WTC11 (cell line): ENCODE measurements at regions not wholly inside any gene's neighbourhood (a gene's known extent, or its start where the extent isn't known, plus 50 kb on each side); places are given as distances from the start of the nearest gene placed in this dataset.

Source experiments
- ATAC-seq: fragments of 200-7000 bp; cut with Tn5 transposase; 2 replicates; pipeline ENCODE4 v1.10.0; 2021; ENCODE audit warnings: mild to moderate bottlenecking, moderate library complexity
- CTCF ChIA-PET: fragments of 300-600 bp; sonication (Branson Sonifier 250); formaldehyde crosslinking; loops from one replicate; lab custom pipeline; 2021; ENCODE audit warnings: antibody characterized with exemption; lab: Charles Lee
- POLR2A ChIA-PET: fragments of 350-600 bp; sonication (Branson Sonifier 250); formaldehyde crosslinking; loops from one replicate; lab custom pipeline; 2021; ENCODE audit warnings: antibody characterized with exemption; lab: Charles Lee
- DNase-seq: peaks from one replicate; pipeline ENCODE4 v3.0.0; 2021; ENCODE audit warnings: low spot score
- H3K27ac Mint-ChIP-seq: 2 replicates; pipeline ENCODE4 v1.8.0; 2021; ENCODE audit warnings: mixed read lengths
- H3K27me3 Mint-ChIP-seq: 2 replicates; pipeline ENCODE4 v1.8.0; 2021; ENCODE audit warnings: low read depth, mild to moderate bottlenecking, moderate library complexity, mixed read lengths
- H3K36me3 Mint-ChIP-seq: 2 replicates; pipeline ENCODE4 v1.8.0; 2021; ENCODE audit warnings: mixed read lengths
- H3K4me1 Mint-ChIP-seq: 2 replicates; pipeline ENCODE4 v1.8.0; 2022; ENCODE audit warnings: mixed read lengths
- H3K4me3 Mint-ChIP-seq: 2 replicates; pipeline ENCODE4 v1.8.0; 2021; ENCODE audit warnings: mild to moderate bottlenecking, moderate library complexity, mixed read lengths
- H3K9me3 Mint-ChIP-seq: 2 replicates; pipeline ENCODE4 v1.8.0; 2021; ENCODE audit warnings: mixed read lengths
- AR ChIP-seq: fragments of 250-450 bp; sonication (Bioruptor Pico); IDR thresholded peaks from 2 replicates; pipeline ENCODE4 v1.9.0; 2021; ENCODE audit warnings: mild to moderate bottlenecking
- ATF2 ChIP-seq: sonication (generic); formaldehyde crosslinking; IDR thresholded peaks from 2 replicates; pipeline ENCODE4 v1.8.1; 2022; ENCODE audit warnings: low read depth, missing genetic modification reagents, borderline replicate concordance
- CTCF ChIP-seq: fragments of 200-600 bp; IDR thresholded peaks from 2 replicates; pipeline ENCODE4 v1.8.0; 2022; ENCODE audit warnings: antibody characterized with exemption
- E2F1 ChIP-seq: sonication (generic); formaldehyde crosslinking; IDR thresholded peaks from 2 replicates; pipeline ENCODE4 v1.8.0; 2022; ENCODE audit warnings: mild to moderate bottlenecking, missing genetic modification reagents
- ESRRA ChIP-seq: sonication (generic); formaldehyde crosslinking; IDR thresholded peaks from 2 replicates; pipeline ENCODE4 v1.8.1; 2022; ENCODE audit warnings: mild to moderate bottlenecking, missing genetic modification reagents, borderline replicate concordance
- GRHL2 ChIP-seq: fragments of 250-450 bp; sonication (Bioruptor Pico); IDR thresholded peaks from 2 replicates; pipeline ENCODE4 v1.8.0; 2022; ENCODE audit warnings: mild to moderate bottlenecking, moderate library complexity; ENCODE audit not compliant: insufficient replicate concordance, severe bottlenecking
- GTF2I ChIP-seq: fragments of 250-450 bp; sonication (Bioruptor Pico); conservative IDR thresholded peaks from 2 replicates; pipeline ENCODE4 v1.4.0; 2021; ENCODE audit warnings: mild to moderate bottlenecking
- HMGXB4 ChIP-seq: sonication (generic); formaldehyde crosslinking; IDR thresholded peaks from 2 replicates; pipeline ENCODE4 v1.8.1; 2023; ENCODE audit warnings: mild to moderate bottlenecking, moderate library complexity, missing genetic modification reagents
- IRF1 ChIP-seq: sonication (generic); formaldehyde crosslinking; IDR thresholded peaks from 2 replicates; pipeline ENCODE4 v1.8.0; 2023; ENCODE audit warnings: missing genetic modification reagents
- IRF2 ChIP-seq: sonication (generic); formaldehyde crosslinking; IDR thresholded peaks from 2 replicates; pipeline ENCODE4 v1.8.0; 2022; ENCODE audit warnings: low read depth, missing genetic modification reagents, borderline replicate concordance
- JAZF1 ChIP-seq: fragments of 250-450 bp; sonication (Bioruptor Pico); IDR thresholded peaks from 2 replicates; pipeline ENCODE4 v1.9.0; 2021; ENCODE audit warnings: moderate library complexity, mild to moderate bottlenecking, inconsistent platforms
- MLX ChIP-seq: sonication (generic); formaldehyde crosslinking; IDR thresholded peaks from 2 replicates; pipeline ENCODE4 v1.8.1; 2023; ENCODE audit warnings: mild to moderate bottlenecking, missing genetic modification reagents, moderate library complexity
- MYBL2 ChIP-seq: sonication (generic); formaldehyde crosslinking; IDR thresholded peaks from 2 replicates; pipeline ENCODE4 v1.8.1; 2023; ENCODE audit warnings: mild to moderate bottlenecking, moderate library complexity, missing genetic modification reagents
- NFYB ChIP-seq: sonication (generic); formaldehyde crosslinking; conservative IDR thresholded peaks from 2 replicates; pipeline ENCODE4 v1.8.0; 2022; ENCODE audit warnings: low read depth, missing genetic modification reagents
- OVOL2 ChIP-seq: fragments of 250-450 bp; sonication (Bioruptor Pico); IDR thresholded peaks from 2 replicates; pipeline ENCODE4 v1.9.0; 2021; ENCODE audit warnings: mild to moderate bottlenecking, borderline replicate concordance
- PRRX2 ChIP-seq: fragments of 250-450 bp; sonication (Bioruptor Pico); IDR thresholded peaks from 2 replicates; pipeline ENCODE4 v1.8.0; 2021; ENCODE audit warnings: mild to moderate bottlenecking
- TEAD4 ChIP-seq: sonication (generic); formaldehyde crosslinking; IDR thresholded peaks from 2 replicates; pipeline ENCODE4 v1.8.0; 2022; ENCODE audit warnings: mild to moderate bottlenecking, missing genetic modification reagents
- ZNF121 ChIP-seq: sonication (generic); formaldehyde crosslinking; IDR thresholded peaks from 2 replicates; pipeline ENCODE4 v1.8.0; 2023; ENCODE audit warnings: missing genetic modification reagents
- ZNF232 ChIP-seq: sonication (generic); formaldehyde crosslinking; IDR thresholded peaks from 2 replicates; pipeline ENCODE4 v1.8.0; 2022; ENCODE audit warnings: mild to moderate bottlenecking, missing genetic modification reagents
- ZNF416 ChIP-seq: fragments of 250-450 bp; sonication (Bioruptor Pico); IDR thresholded peaks from 2 replicates; pipeline ENCODE4 v1.9.0; 2021; ENCODE audit warnings: mild to moderate bottlenecking, inconsistent platforms
- ZNF423 ChIP-seq: fragments of 250-450 bp; sonication (Bioruptor Pico); IDR thresholded peaks from 2 replicates; pipeline ENCODE4 v2.1.2; 2022; ENCODE audit warnings: mild to moderate bottlenecking, moderate library complexity
- TF ChIP-seq, protein P1 (sequence below): fragments of 250-450 bp; sonication (Bioruptor Pico); IDR thresholded peaks from 2 replicates; pipeline ENCODE4 v1.9.0; 2021; ENCODE audit warnings: moderate library complexity, mild to moderate bottlenecking, inconsistent platforms, borderline replicate concordance
- TF ChIP-seq, protein P2 (sequence below): sonication (generic); formaldehyde crosslinking; IDR thresholded peaks from 2 replicates; pipeline ENCODE4 v1.8.1; 2023; ENCODE audit warnings: mild to moderate bottlenecking, missing genetic modification reagents

DNA sequence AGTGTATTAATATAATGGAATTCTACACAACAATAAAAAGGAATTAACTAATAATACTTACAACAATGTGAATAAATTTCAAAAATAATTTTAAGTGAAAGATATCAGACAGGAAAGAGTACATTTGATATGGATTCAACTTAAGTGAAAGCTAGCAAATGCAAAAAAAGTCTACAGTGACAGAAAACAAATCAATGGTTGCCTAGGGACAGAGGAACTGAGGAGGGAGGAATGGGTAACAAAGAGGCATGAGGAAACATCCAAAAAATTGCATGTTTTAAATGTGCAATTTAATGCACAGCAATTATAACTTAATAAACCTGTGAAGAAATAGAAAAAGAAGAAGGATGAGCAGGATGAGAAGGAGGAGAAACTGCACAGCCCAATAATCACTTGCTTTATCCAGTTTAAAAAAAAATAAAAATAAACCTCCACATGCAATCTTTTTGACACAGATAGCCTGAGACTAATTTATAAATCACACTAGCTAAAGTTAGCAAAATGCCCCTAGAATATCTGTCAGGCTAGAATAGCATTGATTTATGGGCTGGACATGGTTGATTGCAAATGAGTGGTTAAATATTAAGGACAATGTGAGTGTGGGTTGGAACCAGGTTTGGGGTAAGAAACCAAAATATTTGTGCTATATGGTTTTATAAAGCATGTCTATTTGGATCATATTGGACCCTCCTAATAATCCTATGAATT lies 1089.1 kb downstream of the TRHDE start:
- ATAC-seq, result no peak
- peaks cover 20% of the 10 kb centered on the region for H3K4me1 Mint-ChIP-seq
- H3K36me3 Mint-ChIP-seq, result no peaks in the 10 kb centered on the region
- no peak overlapping the region for H3K4me3 Mint-ChIP-seq
- no peak overlapping the region for H3K27ac Mint-ChIP-seq
- CTCF ChIA-PET, result no interaction called here
- H3K9me3 Mint-ChIP-seq, result peaks cover 7% of the 10 kb centered on the region
- no peak for TF ChIP-seq ZNF423
- TF ChIP-seq, protein P1, sequence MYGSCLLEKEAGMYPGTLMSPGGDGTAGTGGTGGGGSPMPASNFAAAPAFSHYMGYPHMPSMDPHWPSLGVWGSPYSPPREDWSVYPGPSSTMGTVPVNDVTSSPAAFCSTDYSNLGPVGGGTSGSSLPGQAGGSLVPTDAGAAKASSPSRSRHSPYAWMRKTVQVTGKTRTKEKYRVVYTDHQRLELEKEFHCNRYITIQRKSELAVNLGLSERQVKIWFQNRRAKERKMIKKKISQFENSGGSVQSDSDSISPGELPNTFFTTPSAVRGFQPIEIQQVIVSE (CRISPR knock-in tag), result no peak
- TF ChIP-seq IRF2 (CRISPR knock-in tag), result no peak
- TF ChIP-seq TEAD4 (CRISPR knock-in tag), result no peak
- TF ChIP-seq GTF2I (CRISPR knock-in tag), result no peak
- no peak for TF ChIP-seq ESRRA (CRISPR knock-in tag)
- no peak for TF ChIP-seq ZNF121 (CRISPR knock-in tag)
- TF ChIP-seq E2F1 (CRISPR knock-in tag), result no peak
- no peak for TF ChIP-seq OVOL2 (CRISPR knock-in tag)
- no peak for TF ChIP-seq AR (CRISPR knock-in tag)
- no peak for TF ChIP-seq ZNF416 (CRISPR knock-in tag)
- TF ChIP-seq ZNF232 (CRISPR knock-in tag), result no peak
- TF ChIP-seq MYBL2 (CRISPR knock-in tag), result no peak
- TF ChIP-seq NFYB (CRISPR knock-in tag), result no peak
- TF ChIP-seq GRHL2 (CRISPR knock-in tag), result no peak
- POLR2A ChIA-PET, result no interaction called here
- no peak for DNase-seq
- H3K27me3 Mint-ChIP-seq, result no peaks in the 10 kb centered on the region

DNA sequence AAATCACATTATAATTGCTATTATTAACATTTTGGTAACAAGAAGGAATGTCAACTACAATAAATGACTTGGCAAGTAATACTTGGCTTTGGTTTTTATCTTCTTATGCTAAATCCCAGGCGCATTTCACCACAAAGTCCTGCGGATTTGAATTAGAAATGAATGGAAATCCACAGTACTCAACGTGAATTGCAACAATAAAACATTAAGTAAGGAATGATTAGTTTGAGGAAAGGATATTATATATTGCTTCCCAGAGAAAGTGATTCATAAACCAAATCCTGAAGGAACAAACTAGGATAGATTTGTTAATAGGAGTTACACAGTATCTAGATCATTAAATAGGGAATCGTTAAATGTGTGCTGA lies 1089.7 kb downstream of the TRHDE start:
- ChIA-PET POLR2A (no interaction called here), CTCF (no interaction called here)
- peaks cover 20% of the 10 kb centered on the region for H3K4me1 Mint-ChIP-seq
- H3K27ac Mint-ChIP-seq, result peak overlapping the region; percentile 43
- H3K9me3 Mint-ChIP-seq, result peaks cover 7% of the 10 kb centered on the region
- DNase-seq, result no peak
- no peak for ATAC-seq
- H3K4me3 Mint-ChIP-seq, result no peak overlapping the region
- no peaks in the 10 kb centered on the region for H3K27me3 Mint-ChIP-seq
- no peaks in the 10 kb centered on the region for H3K36me3 Mint-ChIP-seq
- TF ChIP-seq ESRRA (CRISPR knock-in tag) (no peak), IRF1 (CRISPR knock-in tag) (no peak), CTCF (no peak), GTF2I (CRISPR knock-in tag) (no peak), JAZF1 (CRISPR knock-in tag) (no peak), MLX (no peak), PRRX2 (CRISPR knock-in tag) (no peak), HMGXB4 (CRISPR knock-in tag) (no peak), ATF2 (CRISPR knock-in tag) (no peak)
- TF ChIP-seq, protein P2, sequence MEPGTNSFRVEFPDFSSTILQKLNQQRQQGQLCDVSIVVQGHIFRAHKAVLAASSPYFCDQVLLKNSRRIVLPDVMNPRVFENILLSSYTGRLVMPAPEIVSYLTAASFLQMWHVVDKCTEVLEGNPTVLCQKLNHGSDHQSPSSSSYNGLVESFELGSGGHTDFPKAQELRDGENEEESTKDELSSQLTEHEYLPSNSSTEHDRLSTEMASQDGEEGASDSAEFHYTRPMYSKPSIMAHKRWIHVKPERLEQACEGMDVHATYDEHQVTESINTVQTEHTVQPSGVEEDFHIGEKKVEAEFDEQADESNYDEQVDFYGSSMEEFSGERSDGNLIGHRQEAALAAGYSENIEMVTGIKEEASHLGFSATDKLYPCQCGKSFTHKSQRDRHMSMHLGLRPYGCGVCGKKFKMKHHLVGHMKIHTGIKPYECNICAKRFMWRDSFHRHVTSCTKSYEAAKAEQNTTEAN (CRISPR knock-in tag), result no peak
